MM.1S (cell line): ENCODE measurements at regions not wholly inside any gene's neighbourhood (a gene's known extent, or its start where the extent isn't known, plus 50 kb on each side); places are given as distances from the start of the nearest gene placed in this dataset.
"Not testable (repeated sequence)": the region's sequence is repeated elsewhere in the genome, so short reads cannot be mapped to it uniquely, and the experiment has no call there.

Experiments
- CTCF ChIP-seq: fragments of 300-600 bp; sonication (generic); IDR thresholded peaks from 2 replicates; pipeline ENCODE4 v1.5.1; 2016; ENCODE audit warnings: antibody characterized with exemption, low read length, mixed read lengths
- EZH2 ChIP-seq: fragments of 300-600 bp; sonication (generic); optimal IDR thresholded peaks from 2 replicates; pipeline ENCODE3; 2017; ENCODE audit warnings: low read depth, mild to moderate bottlenecking, antibody characterized with exemption, low read length, mixed read lengths

- TF ChIP-seq CTCF: peak; percentile 12; the same call in 1 of the 2 replicates
- not testable (repeated sequence) for TF ChIP-seq EZH2
These were observed 2207.4 kb upstream of the DEFB115 start for GRCh38 chr20:29050008-29050606.
